Hepatocyte (in vitro differentiated cells): ENCODE measurements at regions not wholly inside any gene's neighbourhood (a gene's known extent, or its start where the extent isn't known, plus 50 kb on each side); places are given as distances from the start of the nearest gene placed in this dataset.

ENCODE experiments used
- DNase-seq: peaks from one replicate; pipeline ENCODE4 v3.0.0-alpha.2; 2016; ENCODE audit warnings: low spot score
- H2AFZ ChIP-seq: fragments of 200-600 bp; sonication (generic); 2 replicates; pipeline ENCODE4 v1.6.0; 2016; ENCODE audit warnings: antibody characterized with exemption, mild to moderate bottlenecking
- H3K27ac ChIP-seq: fragments of 200-600 bp; sonication (generic); 2 replicates; pipeline ENCODE4 v1.5.1; 2016; ENCODE audit warnings: mild to moderate bottlenecking
- H3K27me3 ChIP-seq: fragments of 200-600 bp; sonication (generic); 2 replicates; pipeline ENCODE4 v1.6.1; 2016
- H3K36me3 ChIP-seq: fragments of 200-600 bp; sonication (generic); replicated peaks from 2 replicates; pipeline ENCODE4 v1.5.1; 2016; ENCODE audit warnings: low read depth; ENCODE audit not compliant: insufficient read depth
- H3K4me1 ChIP-seq: fragments of 200-600 bp; sonication (generic); 2 replicates; pipeline ENCODE4 v1.5.1; 2016; ENCODE audit warnings: mild to moderate bottlenecking, moderate library complexity; ENCODE audit not compliant: insufficient read depth
- H3K4me2 ChIP-seq: fragments of 200-600 bp; sonication (generic); 2 replicates; pipeline ENCODE4 v1.6.0; 2016
- H3K4me3 ChIP-seq: fragments of 200-600 bp; sonication (generic); 2 replicates; pipeline ENCODE4 v1.5.1; 2016; ENCODE audit warnings: mild to moderate bottlenecking
- H3K79me2 ChIP-seq: fragments of 200-600 bp; sonication (generic); 2 replicates; pipeline ENCODE4 v1.6.0; 2017; ENCODE audit warnings: mild to moderate bottlenecking
- H3K9me2 ChIP-seq: fragments of 200-600 bp; sonication (generic); replicated peaks from 2 replicates; pipeline ENCODE4 v1.6.0; 2017; ENCODE audit warnings: mild to moderate bottlenecking; ENCODE audit not compliant: insufficient read depth
- H3K9me3 ChIP-seq: fragments of 200-600 bp; sonication (generic); 2 replicates; pipeline ENCODE4 v1.5.1; 2016; ENCODE audit warnings: low read depth, mild to moderate bottlenecking
- H4K20me1 ChIP-seq: fragments of 200-600 bp; sonication (generic); 2 replicates; pipeline ENCODE4 v1.6.0; 2016; ENCODE audit warnings: mild to moderate bottlenecking; ENCODE audit not compliant: insufficient read depth, poor library complexity, severe bottlenecking
- CTCF ChIP-seq: fragments of 200-600 bp; sonication (generic); IDR thresholded peaks from 2 replicates; pipeline ENCODE4 v1.5.1; 2016; ENCODE audit warnings: antibody characterized with exemption, mild to moderate bottlenecking; ENCODE audit not compliant: poor library complexity
- EZH2 ChIP-seq: fragments of 200-600 bp; sonication (generic); IDR thresholded peaks from 2 replicates; pipeline ENCODE4 v1.6.1; 2016; ENCODE audit warnings: antibody characterized with exemption, mild to moderate bottlenecking, borderline replicate concordance
- EZH2phosphoT487 ChIP-seq: fragments of 200-600 bp; sonication (generic); IDR thresholded peaks from one replicate; pipeline ENCODE4 v1.6.1; 2018; ENCODE audit warnings: antibody characterized with exemption, mild to moderate bottlenecking, low read depth, moderate library complexity; ENCODE audit not compliant: unreplicated experiment, severe bottlenecking
- WGBS: methylation state at CpG from one replicate; pipeline ENCODE4 v1.1.6; 2016; ENCODE audit warnings: low lambda C conversion rate; ENCODE audit errors: missing lambda C conversion rate; 5-methylcytosine and 5-hydroxymethylcytosine counted together

- H3K79me2 ChIP-seq = no peaks in the 10 kb centered on the region
- DNase-seq = peak; percentile 24
These were observed 53.1 kb upstream of the MARCHF10 start for GRCh38 chr17:62860962-62861873.

GRCh38 chr17:62859146-62859545, 51.0 kb upstream of the MARCHF10 start:
- H3K79me2 ChIP-seq = no peaks in the 10 kb centered on the region
- no peak for TF ChIP-seq CTCF
- TF ChIP-seq EZH2 = no peak
- TF ChIP-seq EZH2phosphoT487 = no peak
- no peak overlapping the region for H3K27ac ChIP-seq
- no peaks in the 10 kb centered on the region for H3K9me3 ChIP-seq
- no peak overlapping the region for H3K4me3 ChIP-seq
- no peaks in the 10 kb centered on the region for H3K27me3 ChIP-seq
- no peaks in the 10 kb centered on the region for H3K36me3 ChIP-seq
- H2AFZ ChIP-seq = no peak overlapping the region
- no peak overlapping the region for H3K4me2 ChIP-seq
- no peak for DNase-seq
- WGBS = 68% methylated on average over 3 of the region's 3 CpGs
- no peaks in the 10 kb centered on the region for H3K4me1 ChIP-seq
- no peaks in the 10 kb centered on the region for H4K20me1 ChIP-seq
- no peaks in the 10 kb centered on the region for H3K9me2 ChIP-seq

More at GRCh38 chr17:62860962-62861873, 53.1 kb upstream of the MARCHF10 start:
- Histone ChIP-seq H3K27me3 (no peaks in the 10 kb centered on the region), H2AFZ (no peak overlapping the region), H3K27ac (peak overlapping the region; percentile 71), H3K36me3 (no peaks in the 10 kb centered on the region), H3K9me3 (no peaks in the 10 kb centered on the region), H3K4me1 (no peaks in the 10 kb centered on the region), H3K4me3 (no peak overlapping the region), H4K20me1 (no peaks in the 10 kb centered on the region), H3K9me2 (no peaks in the 10 kb centered on the region), H3K4me2 (peak overlapping the region; percentile 16)
- TF ChIP-seq CTCF = no peak
- TF ChIP-seq EZH2phosphoT487 = no peak
- TF ChIP-seq EZH2 = no peak
- 50% methylated on average over 8 of the region's 8 CpGs for WGBS
